Right lobe of liver (tissue), 6 donors: ENCODE measurements at regions not wholly inside any gene's neighbourhood (a gene's known extent, or its start where the extent isn't known, plus 50 kb on each side); places are given as distances from the start of the nearest gene placed in this dataset.
A peak's percentile ranks its signal among the peaks of the same experiment; 100 is the strongest.

Experiments used
- ATAC-seq, 4 donors: fragments of 200-7000 bp; cut with Tn5 transposase; one replicate each; pipeline ENCODE4 v1.9.1; 2020; ENCODE audit warnings: mild to moderate bottlenecking in 4 of 4, moderate library complexity in 4 of 4
- DNase-seq, 3 donors: peaks; one replicate each; pipeline ENCODE4 v3.0.0-alpha.2; 2020
- H3K27ac ChIP-seq, 3 donors: fragments of 200-600 bp; one replicate each; pipeline ENCODE4 v1.8.0; 2022
- H3K27me3 ChIP-seq, 2 donors: fragments of 200-600 bp; one replicate each; pipeline ENCODE4 v1.8.0; 2022
- H3K36me3 ChIP-seq, 4 donors: fragments of 200-600 bp; sonication (generic) in 1 of 4; one replicate each; pipeline versions ENCODE4 v1.5.1 to v1.8.0; 2017 to 2022; ENCODE audit warnings: control low read depth in 1 of 4
- H3K4me1 ChIP-seq, 4 donors: fragments of 200-600 bp; sonication (generic) in 1 of 4; one replicate each; pipeline versions ENCODE4 v1.5.1 to v1.8.0; 2017 to 2022; ENCODE audit warnings: control low read depth in 1 of 4
- H3K4me3 ChIP-seq, 3 donors: fragments of 200-600 bp; one replicate each; pipeline ENCODE4 v1.8.0; 2022
- H3K9me3 ChIP-seq, 4 donors: fragments of 200-600 bp; sonication (generic) in 1 of 4; one replicate each; pipeline versions ENCODE4 v1.5.1 to v1.8.0; 2017 to 2022; ENCODE audit warnings: control low read depth in 1 of 4
- CTCF ChIP-seq, 4 donors: fragments of 200-600 bp in 3 of 4; fragments of 450-650 bp in 1 of 4; IDR thresholded peaks; one replicate each; pipeline versions ENCODE4 v1.5.1 to v1.8.0; 2016 to 2022; ENCODE audit warnings: antibody characterized with exemption in 4 of 4, mild to moderate bottlenecking in 2 of 4
- POLR2A ChIP-seq: fragments of 450-650 bp; IDR thresholded peaks from one replicate; pipeline ENCODE4 v1.6.1; 2017; ENCODE audit warnings: antibody characterized with exemption, mild to moderate bottlenecking
- WGBS: methylation state at CpG from one replicate; pipeline ENCODE4 v1.1.6; 2018; ENCODE audit warnings: low coverage, low lambda C conversion rate; ENCODE audit not compliant: insufficient coverage; ENCODE audit errors: missing lambda C conversion rate; 5-methylcytosine and 5-hydroxymethylcytosine counted together
- intact Hi-C, 2 donors: fragments of 100-400 bp; cut with DNase I; formaldehyde crosslinking; loops; one replicate each; pipeline versions ENCODE4 v1.11.2 to v1.14.1; 2022
- donor health status: DM: no; HTN: yes; CAD: no.
- donor health status: DM: no; HTN: no; CAD: no.
- donor health status: DM: no; HTN: no; CAD: no.
- donor health status: DM: no; HTN: yes; CAD: no.
- donor health status: DM: no; HTN: yes; CAD: no.

GRCh38 chr5:96584712-96585111, 77.5 kb upstream of the CAST start:
- WGBS: 51% methylated on average over 6 of the region's 6 CpGs
- ATAC-seq (peak; percentile 65 to 86 (median 73)), DNase-seq (peak in 1 of 3 donors; percentile 46)
- Histone ChIP-seq H3K4me3 (no peak overlapping the region), H3K27ac (no peak overlapping the region), H3K27me3 (no peaks in the 10 kb centered on the region), H3K36me3 (no peaks in the 10 kb centered on the region), H3K9me3 (no peaks in the 10 kb centered on the region), H3K4me1 (no peaks in the 10 kb centered on the region)
- no peak for TF ChIP-seq POLR2A
- intact Hi-C loops: no loop called here

GRCh38 chr5:96588539-96588938, 73.6 kb upstream of the CAST start:
- TF ChIP-seq CTCF (IDR thresholded peaks at IDR 0.05): no peak
- no peak for TF ChIP-seq POLR2A
- Histone ChIP-seq H3K36me3 (no peaks in the 10 kb centered on the region), H3K4me3 (no peak overlapping the region), H3K9me3 (no peaks in the 10 kb centered on the region), H3K27ac (no peak overlapping the region), H3K27me3 (no peaks in the 10 kb centered on the region), H3K4me1 (no peaks in the 10 kb centered on the region)
- DNase-seq (no peak), ATAC-seq (no peak)
- 71% methylated on average over 1 of the region's 1 CpG for WGBS
- intact Hi-C loops: no loop called here

GRCh38 chr5:96590796-96591195, 71.4 kb upstream of the CAST start:
- no peaks in the 10 kb centered on the region for H3K9me3 ChIP-seq
- no peak overlapping the region for H3K4me3 ChIP-seq
- H3K27me3 ChIP-seq: no peaks in the 10 kb centered on the region
- no peaks in the 10 kb centered on the region for H3K36me3 ChIP-seq
- no peak overlapping the region for H3K27ac ChIP-seq
- ATAC-seq: no peak
- TF ChIP-seq CTCF (IDR thresholded peaks at IDR 0.05): no peak
- no peak for TF ChIP-seq POLR2A
- WGBS: 62% methylated on average over 2 of the region's 2 CpGs
- DNase-seq: no peak
- intact Hi-C loops: no loop called here
- no peaks in the 10 kb centered on the region for H3K4me1 ChIP-seq

GRCh38 chr5:96595300-96596090, 66.7 kb upstream of the CAST start:
- DNase-seq (no peak), ATAC-seq (peak in 1 of 4 donors; percentile 17)
- Histone ChIP-seq H3K4me1 (no peaks in the 10 kb centered on the region), H3K36me3 (no peaks in the 10 kb centered on the region), H3K27me3 (no peaks in the 10 kb centered on the region), H3K4me3 (no peak overlapping the region), H3K27ac (no peak overlapping the region), H3K9me3 (no peaks in the 10 kb centered on the region)
- intact Hi-C loops: loop anchor here in 1 of 2 donors (5.0 kb wide), 1 partner anchor 248 kb away; no protein-coding TSS in a partner anchor
- WGBS: 72% methylated on average over 4 of the region's 6 CpGs
- TF ChIP-seq POLR2A (no peak), CTCF (IDR thresholded peaks at IDR 0.05) (peak; percentile 26 to 42 (median 34))

GRCh38 chr5:96597438-96598020, 64.6 kb upstream of the CAST start:
- no peaks in the 10 kb centered on the region for H3K36me3 ChIP-seq
- no peaks in the 10 kb centered on the region for H3K27me3 ChIP-seq
- no peak overlapping the region for H3K4me3 ChIP-seq
- H3K4me1 ChIP-seq: no peaks in the 10 kb centered on the region
- DNase-seq (no peak), ATAC-seq (no peak)
- H3K9me3 ChIP-seq: no peaks in the 10 kb centered on the region
- no peak overlapping the region for H3K27ac ChIP-seq
- intact Hi-C loops: loop anchor here in 1 of 2 donors (5.0 kb wide), 1 partner anchor 250 kb away; no protein-coding TSS in a partner anchor
- WGBS: 83% methylated on average over 4 of the region's 4 CpGs
- no peak for TF ChIP-seq CTCF (IDR thresholded peaks at IDR 0.05)
- no peak for TF ChIP-seq POLR2A
